ENCODE measurements at regions not wholly inside any gene's neighbourhood (a gene's known extent, or its start where the extent isn't known, plus 50 kb on each side); places are given as distances from the start of the nearest gene placed in this dataset.

GRCh38 chr18:77749089-77749488, 499.4 kb downstream of the GALR1 start (continued):
- TF ChIP-seq PATZ1 (CRISPR knock-in tag; IDR thresholded peaks at IDR 0.05; ENCODE audit: borderline replicate concordance) = no peak
- no peak for TF ChIP-seq RARB (CRISPR knock-in tag; IDR thresholded peaks at IDR 0.05)

GRCh38 chr18:77750006-77750405, 500.4 kb downstream of the GALR1 start:
- no peak for ATAC-seq
- TF ChIP-seq TSHZ2 (CRISPR knock-in tag; IDR thresholded peaks at IDR 0.05) (no peak), ZNF8 (CRISPR knock-in tag; IDR thresholded peaks at IDR 0.05) (no peak), OSR1 (CRISPR knock-in tag; IDR thresholded peaks at IDR 0.05) (no peak), CSRNP3 (CRISPR knock-in tag; IDR thresholded peaks at IDR 0.05) (no peak), TOX (CRISPR knock-in tag; IDR thresholded peaks at IDR 0.05; ENCODE audit: borderline replicate concordance) (no peak), GLIS3 (CRISPR knock-in tag; IDR thresholded peaks at IDR 0.05) (no peak), CREB5 (CRISPR knock-in tag; IDR thresholded peaks at IDR 0.05; ENCODE audit: low read depth) (no peak), PPARA (CRISPR knock-in tag; IDR thresholded peaks at IDR 0.05; ENCODE audit: borderline replicate concordance) (no peak), POU6F1 (CRISPR knock-in tag; IDR thresholded peaks at IDR 0.05; ENCODE audit: borderline replicate concordance, low read depth) (no peak), ARNTL (CRISPR knock-in tag; IDR thresholded peaks at IDR 0.05; ENCODE audit: borderline replicate concordance, low read depth) (no peak), ZNF565 (CRISPR knock-in tag; conservative IDR thresholded peaks at IDR 0.05; ENCODE audit: low read depth) (no peak), ZFP30 (CRISPR knock-in tag; IDR thresholded peaks at IDR 0.05) (no peak), SNAI2 (CRISPR knock-in tag; IDR thresholded peaks at IDR 0.05) (no peak), TCF4 (CRISPR knock-in tag; IDR thresholded peaks at IDR 0.05; ENCODE audit: borderline replicate concordance) (no peak), ESRRG (CRISPR knock-in tag; IDR thresholded peaks at IDR 0.05) (no peak), ZC3H10 (CRISPR knock-in tag; IDR thresholded peaks at IDR 0.05) (no peak), ZFP3 (CRISPR knock-in tag; IDR thresholded peaks at IDR 0.05) (no peak), PATZ1 (CRISPR knock-in tag; IDR thresholded peaks at IDR 0.05; ENCODE audit: borderline replicate concordance) (no peak), ZNF70 (CRISPR knock-in tag; IDR thresholded peaks at IDR 0.05) (no peak), BACH2 (CRISPR knock-in tag; IDR thresholded peaks at IDR 0.05; ENCODE audit: borderline replicate concordance) (no peak)
